Gastroesophageal sphincter (tissue), 3 donors: ENCODE measurements at regions not wholly inside any gene's neighbourhood (a gene's known extent, or its start where the extent isn't known, plus 50 kb on each side); places are given as distances from the start of the nearest gene placed in this dataset.

Experiments used
- CTCF ChIP-seq, 4 experiments: fragments of 200-600 bp in 2 of 4; fragments of 450-650 bp in 2 of 4; sonication (generic) in 1 of 4; IDR thresholded peaks; one replicate each; pipeline ENCODE4 v1.5.1; 2017 to 2019; ENCODE audit warnings: antibody characterized with exemption in 4 of 4, mild to moderate bottlenecking in 2 of 4, moderate library complexity in 2 of 4
- EP300 ChIP-seq: sonication (generic); formaldehyde crosslinking; IDR thresholded peaks from one replicate; pipeline ENCODE4 v1.6.1; 2017; ENCODE audit warnings: antibody characterized with exemption, mild to moderate bottlenecking
- POLR2A ChIP-seq, 2 donors: fragments of 450-650 bp; IDR thresholded peaks; one replicate each; pipeline ENCODE4 v1.6.1; 2017; ENCODE audit warnings: antibody characterized with exemption in 2 of 2, mild to moderate bottlenecking in 2 of 2, moderate library complexity in 1 of 2
- POLR2AphosphoS5 ChIP-seq: sonication (generic); formaldehyde crosslinking; IDR thresholded peaks from one replicate; pipeline ENCODE4 v1.6.1; 2017; ENCODE audit warnings: antibody characterized with exemption

- TF ChIP-seq CTCF (IDR thresholded peaks at IDR 0.05) (no peak), EP300 (no peak), POLR2A (IDR thresholded peaks at IDR 0.05) (no peak), POLR2AphosphoS5 (no peak)
Measured at GRCh38 chr14:101228949-101229541, 325.5 kb upstream of the RTL1 start.
